ENCODE measurements at regions not wholly inside any gene's neighbourhood (a gene's known extent, or its start where the extent isn't known, plus 50 kb on each side); places are given as distances from the start of the nearest gene placed in this dataset.

DNA sequence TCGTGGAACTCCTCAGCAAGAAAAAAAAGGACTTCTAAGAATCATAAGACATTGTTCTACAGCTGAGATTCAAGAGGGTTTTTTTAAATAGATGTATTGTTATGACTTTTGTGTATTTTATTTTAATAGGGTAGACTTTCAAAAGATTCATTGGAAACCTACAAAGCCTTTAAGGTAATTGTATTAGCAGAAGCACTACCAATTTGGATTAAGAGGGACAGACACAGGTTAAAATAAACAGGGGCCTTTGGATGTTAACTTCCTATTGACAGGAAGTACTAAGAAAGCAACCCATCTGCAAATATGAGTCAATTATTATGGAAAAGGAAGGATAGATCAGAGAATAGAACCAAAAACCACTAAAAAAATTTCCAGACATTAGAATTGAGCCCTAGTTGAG is 153.5 kb downstream of the HDGFL1 start:
- peaks cover 9% of the 10 kb centered on the region for H3K9me3 ChIP-seq (ENCODE audit: insufficient read depth, low read length, severe bottlenecking)
- H3K4me3 ChIP-seq (ENCODE audit: low read depth in 1 of 2, low read length in 2 of 2) = no peak overlapping the region
- H3K27ac ChIP-seq (ENCODE audit: low read length) = no peak overlapping the region
- H3K36me3 ChIP-seq (ENCODE audit: insufficient read depth, low read length) = no peaks in the 10 kb centered on the region
- H3K4me2 ChIP-seq (ENCODE audit: insufficient read depth, low read length) = no peak overlapping the region
- DNase-seq (no peak), ATAC-seq (ENCODE audit: insufficient read depth, low read depth) (no peak)
- H4K20me1 ChIP-seq (ENCODE audit: insufficient read depth, low read length) = no peaks in the 10 kb centered on the region
- no peak overlapping the region for H2AFZ ChIP-seq (ENCODE audit: low read depth, low read length)
- H3K27me3 ChIP-seq (ENCODE audit: insufficient read depth, low read length, poor library complexity) = no peaks in the 10 kb centered on the region
- TF ChIP-seq EZH2 (IDR thresholded peaks at IDR 0.05; ENCODE audit: borderline replicate concordance, low read depth, low read length, severe bottlenecking) = no peak
- TF ChIP-seq, protein P1, sequence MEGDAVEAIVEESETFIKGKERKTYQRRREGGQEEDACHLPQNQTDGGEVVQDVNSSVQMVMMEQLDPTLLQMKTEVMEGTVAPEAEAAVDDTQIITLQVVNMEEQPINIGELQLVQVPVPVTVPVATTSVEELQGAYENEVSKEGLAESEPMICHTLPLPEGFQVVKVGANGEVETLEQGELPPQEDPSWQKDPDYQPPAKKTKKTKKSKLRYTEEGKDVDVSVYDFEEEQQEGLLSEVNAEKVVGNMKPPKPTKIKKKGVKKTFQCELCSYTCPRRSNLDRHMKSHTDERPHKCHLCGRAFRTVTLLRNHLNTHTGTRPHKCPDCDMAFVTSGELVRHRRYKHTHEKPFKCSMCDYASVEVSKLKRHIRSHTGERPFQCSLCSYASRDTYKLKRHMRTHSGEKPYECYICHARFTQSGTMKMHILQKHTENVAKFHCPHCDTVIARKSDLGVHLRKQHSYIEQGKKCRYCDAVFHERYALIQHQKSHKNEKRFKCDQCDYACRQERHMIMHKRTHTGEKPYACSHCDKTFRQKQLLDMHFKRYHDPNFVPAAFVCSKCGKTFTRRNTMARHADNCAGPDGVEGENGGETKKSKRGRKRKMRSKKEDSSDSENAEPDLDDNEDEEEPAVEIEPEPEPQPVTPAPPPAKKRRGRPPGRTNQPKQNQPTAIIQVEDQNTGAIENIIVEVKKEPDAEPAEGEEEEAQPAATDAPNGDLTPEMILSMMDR (IDR thresholded peaks at IDR 0.05; ENCODE audit: borderline replicate concordance, extremely low read depth, low read length, poor library complexity, severe bottlenecking) = no peak
- H3K4me1 ChIP-seq (ENCODE audit: insufficient read depth, low read length) = peaks cover 4% of the 10 kb centered on the region
- H3K79me2 ChIP-seq (ENCODE audit: insufficient read depth, low read length) = no peaks in the 10 kb centered on the region
- no peak overlapping the region for H3K9ac ChIP-seq (ENCODE audit: low read depth, low read length)

DNA sequence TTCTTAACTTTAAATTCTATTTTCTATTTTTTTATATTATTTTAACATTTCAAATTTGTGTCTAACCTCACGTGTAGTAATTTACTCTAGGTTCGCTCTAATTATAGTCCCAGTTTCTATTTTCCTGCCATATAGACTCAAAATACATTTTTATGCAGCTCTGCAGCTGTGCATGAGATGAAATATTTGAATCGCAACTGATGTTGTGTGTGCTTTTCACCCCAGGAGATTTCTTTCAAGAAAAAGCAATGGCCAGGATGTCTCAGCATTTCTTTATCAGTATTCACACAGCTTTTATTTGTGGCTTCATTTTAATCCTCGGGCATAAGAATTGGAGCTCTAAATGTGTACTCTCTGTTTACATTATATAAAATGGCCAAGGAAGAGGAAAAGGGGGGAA is 157.6 kb downstream of the HDGFL1 start:
- Histone ChIP-seq H3K4me1 (ENCODE audit: insufficient read depth, low read length) (no peaks in the 10 kb centered on the region), H2AFZ (ENCODE audit: low read depth, low read length) (no peak overlapping the region), H3K27ac (ENCODE audit: low read length) (no peak overlapping the region), H4K20me1 (ENCODE audit: insufficient read depth, low read length) (no peaks in the 10 kb centered on the region), H3K27me3 (ENCODE audit: insufficient read depth, low read length, poor library complexity) (no peaks in the 10 kb centered on the region), H3K4me3 (ENCODE audit: low read depth in 1 of 2, low read length in 2 of 2) (no peak overlapping the region), H3K36me3 (ENCODE audit: insufficient read depth, low read length) (no peaks in the 10 kb centered on the region), H3K79me2 (ENCODE audit: insufficient read depth, low read length) (no peaks in the 10 kb centered on the region), H3K9me3 (ENCODE audit: insufficient read depth, low read length, severe bottlenecking) (peaks cover 9% of the 10 kb centered on the region), H3K9ac (ENCODE audit: low read depth, low read length) (no peak overlapping the region), H3K4me2 (ENCODE audit: insufficient read depth, low read length) (no peak overlapping the region)
- DNase-seq = no peak
- no peak for ATAC-seq (ENCODE audit: insufficient read depth, low read depth)
- no peak for TF ChIP-seq EZH2 (IDR thresholded peaks at IDR 0.05; ENCODE audit: borderline replicate concordance, low read depth, low read length, severe bottlenecking)
- TF ChIP-seq, protein P1 (IDR thresholded peaks at IDR 0.05; ENCODE audit: borderline replicate concordance, extremely low read depth, low read length, poor library complexity, severe bottlenecking) = no peak

DNA sequence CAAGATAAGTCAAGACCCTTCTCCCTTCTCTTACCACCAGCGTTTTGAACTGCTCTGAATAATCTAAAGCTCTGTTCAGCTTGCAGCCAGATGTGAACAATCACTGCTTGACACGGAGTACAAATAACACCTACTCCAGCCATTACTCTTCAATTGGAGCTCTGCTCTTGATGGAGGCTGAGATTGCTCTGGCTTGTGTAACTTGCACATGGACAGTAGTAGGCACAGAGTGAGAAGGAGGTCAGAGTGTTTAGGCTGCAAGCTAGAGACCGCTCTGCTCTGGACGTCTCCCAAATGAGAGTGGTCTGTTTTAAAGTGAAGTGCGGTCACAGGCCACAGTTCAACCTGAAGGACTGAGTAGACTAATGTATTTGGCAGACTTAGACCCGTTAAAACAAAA is 158.3 kb downstream of the HDGFL1 start:
- Histone ChIP-seq H3K27ac (ENCODE audit: low read length) (no peak overlapping the region), H3K9ac (ENCODE audit: low read depth, low read length) (no peak overlapping the region), H3K4me3 (ENCODE audit: low read depth in 1 of 2, low read length in 2 of 2) (no peak overlapping the region), H3K9me3 (ENCODE audit: insufficient read depth, low read length, severe bottlenecking) (peaks cover 6% of the 10 kb centered on the region), H3K4me1 (ENCODE audit: insufficient read depth, low read length) (no peaks in the 10 kb centered on the region), H3K79me2 (ENCODE audit: insufficient read depth, low read length) (no peaks in the 10 kb centered on the region), H2AFZ (ENCODE audit: low read depth, low read length) (no peak overlapping the region), H4K20me1 (ENCODE audit: insufficient read depth, low read length) (no peaks in the 10 kb centered on the region), H3K4me2 (ENCODE audit: insufficient read depth, low read length) (no peak overlapping the region), H3K36me3 (ENCODE audit: insufficient read depth, low read length) (no peaks in the 10 kb centered on the region), H3K27me3 (ENCODE audit: insufficient read depth, low read length, poor library complexity) (no peaks in the 10 kb centered on the region)
- TF ChIP-seq, protein P1 (IDR thresholded peaks at IDR 0.05; ENCODE audit: borderline replicate concordance, extremely low read depth, low read length, poor library complexity, severe bottlenecking) = no peak
- TF ChIP-seq EZH2 (IDR thresholded peaks at IDR 0.05; ENCODE audit: borderline replicate concordance, low read depth, low read length, severe bottlenecking) = no peak
- no peak for DNase-seq
- no peak for ATAC-seq (ENCODE audit: insufficient read depth, low read depth)

All from DND-41 (cell line).